ENCODE measurements at regions not wholly inside any gene's neighbourhood (a gene's known extent, or its start where the extent isn't known, plus 50 kb on each side); places are given as distances from the start of the nearest gene placed in this dataset.

DNA sequence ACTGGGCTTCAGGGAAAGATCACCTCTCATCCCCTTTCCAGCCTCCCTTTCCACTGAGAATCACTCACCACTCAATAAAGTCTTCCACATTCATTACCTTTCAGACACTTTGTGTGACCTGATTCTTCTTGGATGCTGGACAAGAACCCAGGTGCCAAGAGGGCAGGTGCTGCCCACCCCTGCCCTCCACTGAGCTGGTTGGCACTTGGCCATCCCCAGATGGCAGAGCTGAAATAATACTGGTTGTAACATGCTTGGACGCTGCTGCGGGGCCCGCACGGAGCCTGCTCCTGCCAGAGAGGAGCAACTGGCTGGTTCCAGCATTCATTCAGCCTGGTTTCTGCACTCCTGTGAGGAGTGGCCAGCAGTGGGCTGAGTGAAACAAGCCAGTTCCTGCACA, 386.7 kb upstream of the CCDC196 start:
- DNase-seq (ENCODE audit: low spot score) (no peak), ATAC-seq (ENCODE audit: low FRiP score) (no peak)
- TF ChIP-seq, protein P1, sequence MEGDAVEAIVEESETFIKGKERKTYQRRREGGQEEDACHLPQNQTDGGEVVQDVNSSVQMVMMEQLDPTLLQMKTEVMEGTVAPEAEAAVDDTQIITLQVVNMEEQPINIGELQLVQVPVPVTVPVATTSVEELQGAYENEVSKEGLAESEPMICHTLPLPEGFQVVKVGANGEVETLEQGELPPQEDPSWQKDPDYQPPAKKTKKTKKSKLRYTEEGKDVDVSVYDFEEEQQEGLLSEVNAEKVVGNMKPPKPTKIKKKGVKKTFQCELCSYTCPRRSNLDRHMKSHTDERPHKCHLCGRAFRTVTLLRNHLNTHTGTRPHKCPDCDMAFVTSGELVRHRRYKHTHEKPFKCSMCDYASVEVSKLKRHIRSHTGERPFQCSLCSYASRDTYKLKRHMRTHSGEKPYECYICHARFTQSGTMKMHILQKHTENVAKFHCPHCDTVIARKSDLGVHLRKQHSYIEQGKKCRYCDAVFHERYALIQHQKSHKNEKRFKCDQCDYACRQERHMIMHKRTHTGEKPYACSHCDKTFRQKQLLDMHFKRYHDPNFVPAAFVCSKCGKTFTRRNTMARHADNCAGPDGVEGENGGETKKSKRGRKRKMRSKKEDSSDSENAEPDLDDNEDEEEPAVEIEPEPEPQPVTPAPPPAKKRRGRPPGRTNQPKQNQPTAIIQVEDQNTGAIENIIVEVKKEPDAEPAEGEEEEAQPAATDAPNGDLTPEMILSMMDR (IDR thresholded peaks at IDR 0.05): no peak

DNA sequence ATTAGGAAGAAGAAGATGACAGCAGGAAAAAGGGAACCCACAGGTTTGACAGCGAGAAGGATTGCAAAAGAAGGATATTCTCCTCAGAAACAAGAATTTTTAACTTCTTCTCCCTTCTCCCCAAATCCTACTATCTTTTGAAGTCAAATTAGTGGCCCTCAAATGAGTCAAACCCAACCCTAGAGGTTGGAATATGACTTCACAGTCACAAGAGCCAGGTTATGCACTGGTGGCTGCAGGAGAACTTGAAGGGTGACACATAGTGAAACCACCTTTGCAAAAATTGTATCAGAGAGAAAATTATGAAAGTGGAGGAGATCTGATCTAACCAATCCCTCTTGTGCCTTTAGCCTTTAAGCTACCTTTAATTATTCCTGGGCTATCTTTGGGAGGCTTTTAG, 386.2 kb upstream of the CCDC196 start:
- TF ChIP-seq, protein P1 (IDR thresholded peaks at IDR 0.05): no peak
- DNase-seq (ENCODE audit: low spot score): no peak
- no peak for ATAC-seq (ENCODE audit: low FRiP score)

DNA sequence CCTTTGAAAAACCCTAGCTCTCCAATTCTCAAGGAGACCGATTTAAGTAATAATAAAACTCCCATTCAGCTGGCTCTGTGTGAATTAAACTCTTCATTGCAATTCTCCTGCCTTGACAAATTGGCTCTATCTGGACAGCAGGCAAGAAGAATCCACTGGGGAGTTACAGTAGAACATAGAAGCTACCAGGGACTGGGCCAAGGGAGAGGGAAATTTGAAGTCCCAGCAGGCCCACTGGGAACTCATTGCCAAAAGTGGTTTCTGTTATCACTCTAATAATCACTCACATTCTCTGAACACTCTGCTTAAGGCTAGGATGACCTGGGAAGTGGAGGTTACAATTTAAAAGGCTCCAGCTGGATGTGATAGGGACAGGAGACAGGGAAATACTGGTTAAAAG, 384.5 kb upstream of the CCDC196 start:
- DNase-seq (ENCODE audit: low spot score) (no peak), ATAC-seq (ENCODE audit: low FRiP score) (no peak)
- TF ChIP-seq, protein P1 (IDR thresholded peaks at IDR 0.05): no peak

DNA sequence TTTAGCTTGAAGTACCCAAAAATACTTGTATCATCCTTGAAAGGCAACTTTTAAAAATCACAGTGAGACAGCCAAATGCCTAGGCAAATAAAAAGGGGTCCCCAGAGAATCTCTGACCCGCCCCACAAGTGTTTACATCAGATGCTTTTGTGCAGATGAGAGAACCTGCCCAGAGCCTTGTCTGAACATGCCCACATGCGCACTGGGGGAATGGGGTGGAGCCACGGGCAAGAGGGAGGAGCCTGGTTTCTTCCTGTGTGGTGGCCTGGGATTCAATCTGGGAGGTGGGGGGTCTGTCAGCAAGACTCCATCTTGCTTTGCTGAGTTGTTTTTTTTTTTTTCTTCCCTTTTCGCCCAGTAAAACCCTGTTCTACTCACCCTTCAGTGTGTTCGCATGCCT, 381.7 kb upstream of the CCDC196 start:
- TF ChIP-seq, protein P1 (IDR thresholded peaks at IDR 0.05): no peak
- ATAC-seq (ENCODE audit: low FRiP score) (no peak), DNase-seq (ENCODE audit: low spot score) (no peak)

DNA sequence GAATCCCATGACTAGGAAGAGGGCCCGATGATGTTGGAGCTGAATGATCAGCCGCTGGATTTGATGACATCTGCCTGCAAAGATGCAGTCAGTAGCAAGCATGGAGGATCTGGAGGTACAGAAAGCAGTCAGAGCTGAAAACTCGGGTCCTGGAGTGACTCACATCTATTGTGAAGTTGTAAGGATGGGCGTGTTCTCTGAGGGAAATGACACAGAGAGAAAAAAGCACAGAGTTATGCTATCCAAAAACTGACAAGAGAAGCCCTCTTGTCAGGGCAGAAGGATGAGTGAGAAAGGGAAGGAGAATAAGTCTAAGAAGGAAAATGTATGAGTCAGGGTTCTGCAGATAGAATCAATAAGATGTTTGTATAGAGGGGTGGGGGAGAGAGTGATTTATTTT, 380.4 kb upstream of the CCDC196 start:
- no peak for ATAC-seq (ENCODE audit: low FRiP score)
- DNase-seq (ENCODE audit: low spot score): no peak
- TF ChIP-seq, protein P1 (IDR thresholded peaks at IDR 0.05): no peak

DNA sequence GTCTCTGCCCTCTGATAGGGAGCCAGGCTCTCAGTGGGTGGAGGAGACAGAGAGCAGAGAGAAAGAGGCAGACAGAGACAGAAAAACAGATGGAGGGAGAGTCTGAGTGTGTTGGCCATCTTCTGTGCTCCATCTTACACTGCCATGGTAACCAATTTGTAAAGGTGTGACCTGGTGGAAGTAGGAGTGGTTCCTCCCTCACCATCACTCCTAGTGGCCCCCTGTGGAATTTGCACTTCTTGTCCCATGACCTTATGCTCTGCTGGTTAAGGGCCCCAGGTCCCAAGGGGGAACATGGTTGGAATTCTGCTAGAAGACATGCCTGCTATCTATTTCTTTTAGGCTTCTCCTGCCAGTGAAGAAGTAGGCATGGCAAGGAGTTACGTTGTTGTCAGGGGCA, 376.7 kb upstream of the CCDC196 start:
- DNase-seq (ENCODE audit: low spot score) (no peak), ATAC-seq (ENCODE audit: low FRiP score) (no peak)
- TF ChIP-seq, protein P1 (IDR thresholded peaks at IDR 0.05): no peak

DNA sequence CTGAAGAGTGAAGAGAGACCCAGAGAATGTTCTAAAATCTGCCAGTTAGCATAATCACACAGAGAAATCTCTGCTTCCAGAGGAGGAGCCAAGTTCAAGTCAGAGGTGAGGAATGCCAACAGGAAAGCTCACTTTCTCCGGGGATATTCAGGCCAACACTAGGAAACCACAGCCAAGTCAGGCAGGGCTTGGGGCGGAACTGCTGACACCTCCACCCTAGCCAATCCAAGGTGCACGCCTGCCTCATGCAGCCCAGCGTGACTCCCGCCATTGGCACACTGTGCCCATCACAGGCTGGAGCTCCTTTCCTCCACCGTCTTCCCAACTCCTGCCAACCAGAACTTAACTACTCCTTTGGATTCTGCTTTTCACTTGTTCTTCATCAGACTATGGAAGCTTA, 374.3 kb upstream of the CCDC196 start:
- DNase-seq (ENCODE audit: low spot score): no peak
- no peak for ATAC-seq (ENCODE audit: low FRiP score)
- TF ChIP-seq, protein P1 (IDR thresholded peaks at IDR 0.05): no peak

All from omental fat pad (tissue), 3 donors.